B cell (primary cell): ENCODE measurements at regions not wholly inside any gene's neighbourhood (a gene's known extent, or its start where the extent isn't known, plus 50 kb on each side); places are given as distances from the start of the nearest gene placed in this dataset. TPM values are rescaled to one million over a fixed set of nuclear protein-coding genes. Genes with fewer than 3 reads are reported as not detected.

Experiments
- ATAC-seq: fragments of 200-7000 bp; cut with Tn5 transposase; one replicate; pipeline ENCODE4 v1.10.0; 2021; ENCODE audit warnings: low read depth, mild to moderate bottlenecking, moderate number of reproducible peaks, moderate library complexity
- CTCF ChIA-PET: fragments of 350-600 bp; sonication (Branson Sonifier 250); formaldehyde crosslinking; loops from one replicate; lab custom pipeline; 2021; ENCODE audit warnings: antibody characterized with exemption, inconsistent platforms; lab: Charles Lee
- POLR2A ChIA-PET: fragments of 350-600 bp; sonication (Branson Sonifier 250); formaldehyde crosslinking; loops from one replicate; lab custom pipeline; 2021; ENCODE audit warnings: antibody characterized with exemption; lab: Charles Lee
- DNase-seq: peaks from one replicate; pipeline ENCODE4 v3.0.0; 2013
- H2AFZ ChIP-seq: 2 replicates; pipeline ENCODE4 v1.6.1; 2012; ENCODE audit warnings: mild to moderate bottlenecking, low read depth, low read length; ENCODE audit not compliant: insufficient read depth, poor library complexity, severe bottlenecking
- H3K27ac ChIP-seq, 2 donors: 1 replicate in 1 of 2; 2 replicates in 1 of 2; pipeline ENCODE4 v1.5.1; 2012 to 2013; ENCODE audit warnings: low read length in 2 of 2, mild to moderate bottlenecking in 2 of 2, moderate library complexity in 1 of 2
- H3K27me3 ChIP-seq, 4 experiments: fragments of 200-600 bp in 1 of 4; sonication (generic) in 1 of 4; replicated peaks in 1 of 4; 1 replicate in 2 of 4; 2 replicates in 2 of 4; pipeline versions ENCODE4 v1.6.1 to v1.7.0; 2013 to 2016; ENCODE audit warnings: low read length in 3 of 4, mild to moderate bottlenecking in 2 of 4, mixed read lengths in 1 of 4, moderate library complexity in 1 of 4; ENCODE audit not compliant: insufficient read depth in 4 of 4, control insufficient read depth in 3 of 4; ENCODE audit errors: control extremely low read depth in 1 of 4
- H3K36me3 ChIP-seq, 2 experiments: replicated peaks in 1 of 2; 1 replicate in 1 of 2; 2 replicates in 1 of 2; pipeline versions ENCODE4 v1.6.1 to v1.7.1; 2013; ENCODE audit warnings: low read length in 1 of 2; ENCODE audit not compliant: insufficient read depth in 2 of 2, control insufficient read depth in 1 of 2; ENCODE audit errors: control extremely low read depth in 1 of 2, extremely low read depth in 1 of 2
- H3K4me1 ChIP-seq, 2 donors: fragments of 200-600 bp in 1 of 2; sonication (generic) in 1 of 2; 1 replicate in 1 of 2; 2 replicates in 1 of 2; pipeline versions ENCODE4 v1.5.1 to v1.6.1; 2013 to 2017; ENCODE audit warnings: low read length in 2 of 2; ENCODE audit not compliant: control insufficient read depth in 2 of 2, insufficient read depth in 2 of 2
- H3K4me2 ChIP-seq: replicated peaks from 2 replicates; pipeline ENCODE3; 2012; ENCODE audit warnings: mild to moderate bottlenecking, low read depth, low read length; ENCODE audit not compliant: poor library complexity, severe bottlenecking
- H3K4me3 ChIP-seq, 5 experiments: fragments of 200-600 bp in 1 of 5; sonication (generic) in 1 of 5; 1 replicate in 3 of 5; 2 replicates in 2 of 5; pipeline versions ENCODE4 v1.5.1 to v1.7.0; 2011 to 2016; ENCODE audit warnings: low read length in 4 of 5, mild to moderate bottlenecking in 4 of 5, low read depth in 2 of 5, control low read depth in 1 of 5, moderate library complexity in 1 of 5; ENCODE audit not compliant: insufficient read depth in 1 of 5; ENCODE audit errors: control extremely low read depth in 1 of 5, extremely low read depth in 1 of 5
- H3K79me2 ChIP-seq: fragments of 200-600 bp; sonication (generic); one replicate; pipeline ENCODE4 v1.6.0; 2016; ENCODE audit warnings: low read length; ENCODE audit not compliant: control insufficient read depth, insufficient read depth
- H3K9ac ChIP-seq: fragments of 200-600 bp; sonication (generic); 2 replicates; pipeline ENCODE4 v1.6.1; 2017; ENCODE audit warnings: mild to moderate bottlenecking, low read length, moderate library complexity
- H3K9me3 ChIP-seq, 3 donors: one replicate each; pipeline versions ENCODE4 v1.6.1 to v1.7.1; 2013; ENCODE audit warnings: low read length in 2 of 3; ENCODE audit not compliant: control insufficient read depth in 2 of 3, insufficient read depth in 1 of 3; ENCODE audit errors: control extremely low read depth in 1 of 3
- H4K20me1 ChIP-seq: 2 replicates; pipeline ENCODE4 v1.6.0; 2012; ENCODE audit warnings: mild to moderate bottlenecking, low read length; ENCODE audit not compliant: insufficient read depth, control insufficient read depth, poor library complexity, severe bottlenecking
- H3K27ac Mint-ChIP-seq: one replicate; pipeline ENCODE4 v1.8.0; 2021; ENCODE audit warnings: mixed read lengths
- H3K27me3 Mint-ChIP-seq: one replicate; pipeline ENCODE4 v1.8.0; 2021; ENCODE audit warnings: mixed read lengths
- H3K4me1 Mint-ChIP-seq: one replicate; pipeline ENCODE4 v1.8.0; 2021; ENCODE audit warnings: mixed read lengths
- H3K4me3 Mint-ChIP-seq: one replicate; pipeline ENCODE4 v1.8.0; 2021; ENCODE audit warnings: mixed read lengths
- H3K9me3 Mint-ChIP-seq: one replicate; pipeline ENCODE4 v1.8.0; 2022; ENCODE audit warnings: mixed read lengths; ENCODE audit not compliant: insufficient read depth
- EZH2 ChIP-seq: IDR thresholded peaks from 2 replicates; pipeline ENCODE4 v1.6.1; 2012; ENCODE audit warnings: borderline replicate concordance, low read depth, mild to moderate bottlenecking, moderate library complexity, low read length; ENCODE audit not compliant: insufficient read depth, poor library complexity, severe bottlenecking
- WGBS: methylation state at CpG from one replicate; pipeline ENCODE4 v1.1.5; 2013; ENCODE audit warnings: missing lambda C conversion rate; ENCODE audit not compliant: insufficient coverage; 5-methylcytosine and 5-hydroxymethylcytosine counted together
- intact Hi-C: fragments of 100-400 bp; cut with micrococcal nuclease; formaldehyde crosslinking; loops from one replicate; pipeline ENCODE4 v1.10.0; 2022
- small RNA-seq: library from RNA; depleted of rRNA; stranded (forward); fragments of <200 nt; gene quantifications from one replicate; pipeline ENCODE3, GENCODE V24; 2012; ENCODE audit warnings: low replicate concordance, low read depth; ENCODE audit not compliant: insufficient read length
- TF ChIP-seq, protein P1 (sequence below): fragments of 200-600 bp; IDR thresholded peaks from one replicate; pipeline ENCODE4 v1.8.0; 2022; ENCODE audit warnings: antibody characterized with exemption, mild to moderate bottlenecking

DNA sequence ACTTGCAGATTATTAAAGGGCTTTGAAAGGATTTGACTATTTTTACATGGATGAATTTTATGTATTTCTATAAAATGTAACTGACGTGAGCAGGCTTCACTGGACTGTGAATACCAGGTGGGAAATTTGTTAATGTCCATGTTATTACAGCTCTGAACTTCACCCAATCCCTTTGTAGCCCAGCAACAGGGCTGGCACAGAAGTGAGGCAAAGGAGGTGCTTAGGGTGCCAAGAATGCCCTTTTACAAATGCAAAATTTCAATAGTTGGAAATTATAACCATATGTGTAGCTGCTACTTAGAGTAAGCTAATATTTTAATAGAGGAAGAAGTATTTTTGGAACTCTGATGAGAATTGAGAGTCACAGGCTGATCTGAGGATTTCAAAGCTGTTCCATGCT, 53.7 kb upstream of the FAM98A start:
- Mint-ChIP-seq H3K4me1 (peaks cover 4% of the 10 kb centered on the region), H3K27me3 (peaks cover 24% of the 10 kb centered on the region), H3K27ac (no peak overlapping the region), H3K9me3 (peaks cover 2% of the 10 kb centered on the region), H3K4me3 (no peak overlapping the region)
- Histone ChIP-seq H4K20me1 (no peaks in the 10 kb centered on the region), H3K4me3 (no peak overlapping the region), H3K4me1 (peaks cover 0 to 4% of the 10 kb centered on the region in 2 donors), H3K9ac (no peak overlapping the region), H3K9me3 (peaks cover 0 to 10% (median 0%) of the 10 kb centered on the region in 3 donors), H3K27me3 (peaks cover 0 to 4% (median 0%) of the 10 kb centered on the region in 4 experiments), H3K27ac (no peak overlapping the region), H3K4me2 (no peak overlapping the region), H3K36me3 (no peaks in the 10 kb centered on the region), H3K79me2 (no peaks in the 10 kb centered on the region), H2AFZ (no peak overlapping the region)
- intact Hi-C loops = no loop called here
- no CpG with 5 or more reads among the region's 1 CpG for WGBS
- TF ChIP-seq EZH2 = no peak
- TF ChIP-seq, protein P1, sequence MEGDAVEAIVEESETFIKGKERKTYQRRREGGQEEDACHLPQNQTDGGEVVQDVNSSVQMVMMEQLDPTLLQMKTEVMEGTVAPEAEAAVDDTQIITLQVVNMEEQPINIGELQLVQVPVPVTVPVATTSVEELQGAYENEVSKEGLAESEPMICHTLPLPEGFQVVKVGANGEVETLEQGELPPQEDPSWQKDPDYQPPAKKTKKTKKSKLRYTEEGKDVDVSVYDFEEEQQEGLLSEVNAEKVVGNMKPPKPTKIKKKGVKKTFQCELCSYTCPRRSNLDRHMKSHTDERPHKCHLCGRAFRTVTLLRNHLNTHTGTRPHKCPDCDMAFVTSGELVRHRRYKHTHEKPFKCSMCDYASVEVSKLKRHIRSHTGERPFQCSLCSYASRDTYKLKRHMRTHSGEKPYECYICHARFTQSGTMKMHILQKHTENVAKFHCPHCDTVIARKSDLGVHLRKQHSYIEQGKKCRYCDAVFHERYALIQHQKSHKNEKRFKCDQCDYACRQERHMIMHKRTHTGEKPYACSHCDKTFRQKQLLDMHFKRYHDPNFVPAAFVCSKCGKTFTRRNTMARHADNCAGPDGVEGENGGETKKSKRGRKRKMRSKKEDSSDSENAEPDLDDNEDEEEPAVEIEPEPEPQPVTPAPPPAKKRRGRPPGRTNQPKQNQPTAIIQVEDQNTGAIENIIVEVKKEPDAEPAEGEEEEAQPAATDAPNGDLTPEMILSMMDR = no peak
- DNase-seq = no peak
- CTCF ChIA-PET = no interaction called here
- POLR2A ChIA-PET = no interaction called here
- no peak for ATAC-seq

DNA sequence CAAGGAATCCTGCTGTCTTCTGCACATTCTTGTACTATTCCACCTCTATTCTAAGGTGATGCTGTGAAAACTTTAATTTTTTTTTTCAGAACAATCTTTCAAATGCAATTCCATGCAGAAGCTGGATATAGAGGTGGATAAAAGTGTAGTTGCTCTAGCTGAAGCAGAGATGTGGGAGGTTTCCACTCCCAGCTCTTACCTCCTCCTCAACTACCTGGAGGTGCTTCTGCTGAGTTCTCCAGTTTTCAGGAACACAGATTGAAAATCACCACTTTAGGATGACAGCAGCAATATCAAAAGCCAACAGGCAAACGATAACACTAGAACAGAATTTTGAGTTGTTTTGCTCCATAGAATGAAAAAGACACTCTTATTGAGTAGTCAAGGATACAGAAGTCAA, 51.1 kb upstream of the FAM98A start:
- intact Hi-C loops = no loop called here
- Mint-ChIP-seq H3K9me3 (no peaks in the 10 kb centered on the region), H3K4me3 (no peak overlapping the region), H3K27me3 (peaks cover 29% of the 10 kb centered on the region), H3K27ac (no peak overlapping the region), H3K4me1 (peaks cover 4% of the 10 kb centered on the region)
- Histone ChIP-seq H3K9me3 (peaks cover 0 to 10% (median 0%) of the 10 kb centered on the region in 3 donors), H3K27me3 (peaks cover 0 to 3% (median 2%) of the 10 kb centered on the region in 4 experiments), H3K4me1 (peaks cover 0 to 4% of the 10 kb centered on the region in 2 donors), H3K4me3 (no peak overlapping the region), H3K79me2 (no peaks in the 10 kb centered on the region), H4K20me1 (no peaks in the 10 kb centered on the region), H3K27ac (no peak overlapping the region), H3K36me3 (no peaks in the 10 kb centered on the region), H3K9ac (no peak overlapping the region), H3K4me2 (no peak overlapping the region), H2AFZ (no peak overlapping the region)
- CTCF ChIA-PET = no interaction called here
- POLR2A ChIA-PET = no interaction called here
- WGBS = no CpG with 5 or more reads among the region's 1 CpG
- DNase-seq = no peak
- no peak for ATAC-seq
- no peak for TF ChIP-seq EZH2
- TF ChIP-seq, protein P1 = no peak

Small RNAs in the stretch of these regions (small RNA-seq; reads per million reads assigned to genes)
- gene AC013442.1 (not detected), gene AC083939.1 (not detected), gene MIR548AD (not detected), gene RNU6-1117P (not detected)
